ENCODE measurements at regions not wholly inside any gene's neighbourhood (a gene's known extent, or its start where the extent isn't known, plus 50 kb on each side); places are given as distances from the start of the nearest gene placed in this dataset.

GRCh38 chr13:91086936-91087716 is 260.4 kb upstream of the MIR17HG start:
- no peaks in the 10 kb centered on the region for H3K9me3 ChIP-seq (ENCODE audit: control insufficient read depth, low read length)
- 76 to 100% methylated on average over 1 to 2 of the region's 2 CpGs for WGBS, 2 experiments (ENCODE audit: insufficient coverage in 2 of 2)
- H3K4me1 ChIP-seq (ENCODE audit: control insufficient read depth, insufficient read depth, low read length, poor library complexity, severe bottlenecking): peaks cover 2% of the 10 kb centered on the region
- H3K36me3 ChIP-seq (ENCODE audit: control insufficient read depth, insufficient read depth, low read length): no peaks in the 10 kb centered on the region
- no peak overlapping the region for H3K4me3 ChIP-seq (ENCODE audit: extremely low read depth, insufficient read depth, low read length, poor library complexity, severe bottlenecking)
- peak overlapping the region; percentile 11 for H3K27ac ChIP-seq (ENCODE audit: low read depth, low read length, severe bottlenecking)

DNA sequence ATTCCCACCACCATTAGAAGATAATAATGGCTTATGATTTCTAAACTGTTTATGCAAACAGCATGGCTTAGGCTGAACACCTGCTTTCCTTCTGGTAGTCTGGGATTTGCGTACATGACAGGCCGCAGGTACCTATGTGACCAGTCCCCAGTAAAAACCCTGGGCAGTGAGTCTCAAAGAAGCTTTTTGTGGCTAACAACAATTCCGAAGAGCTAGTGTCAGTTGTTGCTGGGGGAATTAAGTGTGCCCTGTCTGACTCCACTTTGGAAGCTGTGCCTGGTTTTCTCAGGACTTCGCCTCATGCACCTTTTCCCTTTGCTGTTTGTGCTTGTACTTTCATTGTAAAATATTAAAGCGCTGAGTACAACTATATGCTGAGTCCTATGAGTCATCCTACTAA is 250.2 kb upstream of the MIR17HG start:
- no peak overlapping the region for H3K4me3 ChIP-seq (ENCODE audit: extremely low read depth, insufficient read depth, low read length, poor library complexity, severe bottlenecking)
- H3K27ac ChIP-seq (ENCODE audit: low read depth, low read length, severe bottlenecking): no peak overlapping the region
- H3K4me1 ChIP-seq (ENCODE audit: control insufficient read depth, insufficient read depth, low read length, poor library complexity, severe bottlenecking): no peaks in the 10 kb centered on the region
- H3K36me3 ChIP-seq (ENCODE audit: control insufficient read depth, insufficient read depth, low read length): no peaks in the 10 kb centered on the region
- H3K9me3 ChIP-seq (ENCODE audit: control insufficient read depth, low read length): no peaks in the 10 kb centered on the region
- 91 to 100% methylated on average over 3 to 4 of the region's 5 CpGs for WGBS, 2 experiments (ENCODE audit: insufficient coverage in 2 of 2)

DNA sequence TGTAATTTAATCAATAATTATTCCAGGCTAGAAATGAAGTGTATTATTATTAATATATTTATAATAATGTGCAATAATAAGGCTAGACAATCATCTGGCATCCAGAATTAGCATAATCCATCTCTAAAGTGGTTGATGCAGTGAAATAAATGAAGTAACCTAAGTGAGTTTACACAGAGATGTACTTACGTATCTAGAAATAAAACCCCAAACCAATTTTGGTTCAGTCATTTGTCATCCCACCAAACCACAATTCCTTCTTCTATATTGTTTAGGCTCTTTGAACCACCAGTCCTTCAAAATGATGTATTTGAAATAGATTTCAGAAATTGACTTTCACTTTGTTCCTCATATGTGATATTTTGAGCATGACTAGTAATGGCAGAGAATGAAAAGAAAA is 247.6 kb upstream of the MIR17HG start:
- H3K4me1 ChIP-seq (ENCODE audit: control insufficient read depth, insufficient read depth, low read length, poor library complexity, severe bottlenecking): no peaks in the 10 kb centered on the region
- H3K36me3 ChIP-seq (ENCODE audit: control insufficient read depth, insufficient read depth, low read length): no peaks in the 10 kb centered on the region
- no CpG with 5 or more reads among the region's 1 CpG for WGBS, 2 experiments (ENCODE audit: insufficient coverage in 2 of 2)
- no peaks in the 10 kb centered on the region for H3K9me3 ChIP-seq (ENCODE audit: control insufficient read depth, low read length)
- no peak overlapping the region for H3K4me3 ChIP-seq (ENCODE audit: extremely low read depth, insufficient read depth, low read length, poor library complexity, severe bottlenecking)
- H3K27ac ChIP-seq (ENCODE audit: low read depth, low read length, severe bottlenecking): no peak overlapping the region

GRCh38 chr13:91100944-91101343 is 246.5 kb upstream of the MIR17HG start:
- H3K4me1 ChIP-seq (ENCODE audit: control insufficient read depth, insufficient read depth, low read length, poor library complexity, severe bottlenecking): no peaks in the 10 kb centered on the region
- H3K36me3 ChIP-seq (ENCODE audit: control insufficient read depth, insufficient read depth, low read length): no peaks in the 10 kb centered on the region
- no peaks in the 10 kb centered on the region for H3K9me3 ChIP-seq (ENCODE audit: control insufficient read depth, low read length)
- H3K27ac ChIP-seq (ENCODE audit: low read depth, low read length, severe bottlenecking): no peak overlapping the region
- H3K4me3 ChIP-seq (ENCODE audit: extremely low read depth, insufficient read depth, low read length, poor library complexity, severe bottlenecking): no peak overlapping the region

DNA sequence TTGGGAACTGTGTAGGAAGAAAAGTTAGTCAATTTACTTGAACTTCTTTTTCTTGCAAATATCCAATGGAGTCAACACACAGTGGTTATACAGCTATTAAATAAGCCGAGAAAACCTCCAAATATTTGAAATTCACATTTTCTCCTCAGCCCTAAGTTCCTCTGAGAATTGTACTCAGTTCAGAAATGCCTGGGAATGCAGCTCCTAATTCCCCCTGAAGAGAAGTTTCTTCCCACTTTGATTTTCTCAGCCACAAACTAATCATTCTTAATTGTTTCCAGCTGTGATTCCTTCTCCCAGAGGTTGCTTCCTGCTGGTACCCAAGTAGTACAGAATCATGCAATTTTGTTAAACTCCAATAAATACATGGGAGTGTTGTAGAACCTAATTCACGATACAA is 246.1 kb upstream of the MIR17HG start:
- Histone ChIP-seq H3K9me3 (ENCODE audit: control insufficient read depth, low read length) (no peaks in the 10 kb centered on the region), H3K27ac (ENCODE audit: low read depth, low read length, severe bottlenecking) (no peak overlapping the region), H3K4me1 (ENCODE audit: control insufficient read depth, insufficient read depth, low read length, poor library complexity, severe bottlenecking) (no peaks in the 10 kb centered on the region), H3K36me3 (ENCODE audit: control insufficient read depth, insufficient read depth, low read length) (no peaks in the 10 kb centered on the region), H3K4me3 (ENCODE audit: extremely low read depth, insufficient read depth, low read length, poor library complexity, severe bottlenecking) (no peak overlapping the region)
- 50 to 56% methylated on average over 1 of the region's 2 CpGs for WGBS, 2 experiments (ENCODE audit: insufficient coverage in 2 of 2)

- WGBS, 2 experiments (ENCODE audit: insufficient coverage in 2 of 2): 84% methylated on average over 2 of the region's 3 CpGs; no CpG with 5 or more reads in 1 of the 2 experiments
- H3K9me3 ChIP-seq (ENCODE audit: control insufficient read depth, low read length): no peaks in the 10 kb centered on the region
- H3K4me1 ChIP-seq (ENCODE audit: control insufficient read depth, insufficient read depth, low read length, poor library complexity, severe bottlenecking): no peaks in the 10 kb centered on the region
- no peaks in the 10 kb centered on the region for H3K36me3 ChIP-seq (ENCODE audit: control insufficient read depth, insufficient read depth, low read length)
- no peak overlapping the region for H3K27ac ChIP-seq (ENCODE audit: low read depth, low read length, severe bottlenecking)
- H3K4me3 ChIP-seq (ENCODE audit: extremely low read depth, insufficient read depth, low read length, poor library complexity, severe bottlenecking): no peak overlapping the region
Measured at GRCh38 chr13:91105270-91105669, 242.2 kb upstream of the MIR17HG start.

- Histone ChIP-seq H3K27ac (ENCODE audit: low read depth, low read length, severe bottlenecking) (no peak overlapping the region), H3K36me3 (ENCODE audit: control insufficient read depth, insufficient read depth, low read length) (no peaks in the 10 kb centered on the region), H3K9me3 (ENCODE audit: control insufficient read depth, low read length) (no peaks in the 10 kb centered on the region), H3K4me3 (ENCODE audit: extremely low read depth, insufficient read depth, low read length, poor library complexity, severe bottlenecking) (no peak overlapping the region), H3K4me1 (ENCODE audit: control insufficient read depth, insufficient read depth, low read length, poor library complexity, severe bottlenecking) (no peaks in the 10 kb centered on the region)
- WGBS, 2 experiments (ENCODE audit: insufficient coverage in 2 of 2): no CpG with 5 or more reads among the region's 2 CpGs
Measured at GRCh38 chr13:91106565-91106964, 240.9 kb upstream of the MIR17HG start.

DNA sequence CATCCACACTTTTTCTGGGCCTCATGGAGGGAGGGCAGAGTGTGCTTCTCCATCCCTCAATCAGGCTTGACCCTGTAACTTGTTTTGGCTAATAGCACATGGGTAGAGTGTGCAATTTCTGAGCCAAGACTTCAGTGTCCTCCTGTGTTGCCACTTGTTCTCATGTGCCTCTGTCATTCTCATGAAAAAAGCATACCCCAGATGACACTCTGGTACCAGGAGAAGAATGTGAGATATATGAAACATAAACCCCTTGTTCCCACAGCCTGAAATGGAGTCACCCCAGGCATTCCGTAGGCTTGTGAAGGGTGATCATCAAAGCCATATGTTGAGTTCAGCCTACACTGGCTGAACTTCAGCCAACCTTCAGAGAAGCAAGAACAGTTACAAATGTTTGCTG is 239.2 kb upstream of the MIR17HG start:
- H3K36me3 ChIP-seq (ENCODE audit: control insufficient read depth, insufficient read depth, low read length): no peaks in the 10 kb centered on the region
- no peak overlapping the region for H3K4me3 ChIP-seq (ENCODE audit: extremely low read depth, insufficient read depth, low read length, poor library complexity, severe bottlenecking)
- no peaks in the 10 kb centered on the region for H3K4me1 ChIP-seq (ENCODE audit: control insufficient read depth, insufficient read depth, low read length, poor library complexity, severe bottlenecking)
- no peak overlapping the region for H3K27ac ChIP-seq (ENCODE audit: low read depth, low read length, severe bottlenecking)
- no peaks in the 10 kb centered on the region for H3K9me3 ChIP-seq (ENCODE audit: control insufficient read depth, low read length)
- 100% methylated on average over 1 of the region's 1 CpG for WGBS, 2 experiments (ENCODE audit: insufficient coverage in 2 of 2)

GRCh38 chr13:91111476-91112200 is 235.8 kb upstream of the MIR17HG start:
- no peaks in the 10 kb centered on the region for H3K36me3 ChIP-seq (ENCODE audit: control insufficient read depth, insufficient read depth, low read length)
- H3K4me1 ChIP-seq (ENCODE audit: control insufficient read depth, insufficient read depth, low read length, poor library complexity, severe bottlenecking): peaks cover 4% of the 10 kb centered on the region
- WGBS, 2 experiments (ENCODE audit: insufficient coverage in 2 of 2): 92 to 100% methylated on average over 2 to 6 of the region's 6 CpGs
- H3K9me3 ChIP-seq (ENCODE audit: control insufficient read depth, low read length): no peaks in the 10 kb centered on the region
- no peak overlapping the region for H3K4me3 ChIP-seq (ENCODE audit: extremely low read depth, insufficient read depth, low read length, poor library complexity, severe bottlenecking)
- no peak overlapping the region for H3K27ac ChIP-seq (ENCODE audit: low read depth, low read length, severe bottlenecking)

DNA sequence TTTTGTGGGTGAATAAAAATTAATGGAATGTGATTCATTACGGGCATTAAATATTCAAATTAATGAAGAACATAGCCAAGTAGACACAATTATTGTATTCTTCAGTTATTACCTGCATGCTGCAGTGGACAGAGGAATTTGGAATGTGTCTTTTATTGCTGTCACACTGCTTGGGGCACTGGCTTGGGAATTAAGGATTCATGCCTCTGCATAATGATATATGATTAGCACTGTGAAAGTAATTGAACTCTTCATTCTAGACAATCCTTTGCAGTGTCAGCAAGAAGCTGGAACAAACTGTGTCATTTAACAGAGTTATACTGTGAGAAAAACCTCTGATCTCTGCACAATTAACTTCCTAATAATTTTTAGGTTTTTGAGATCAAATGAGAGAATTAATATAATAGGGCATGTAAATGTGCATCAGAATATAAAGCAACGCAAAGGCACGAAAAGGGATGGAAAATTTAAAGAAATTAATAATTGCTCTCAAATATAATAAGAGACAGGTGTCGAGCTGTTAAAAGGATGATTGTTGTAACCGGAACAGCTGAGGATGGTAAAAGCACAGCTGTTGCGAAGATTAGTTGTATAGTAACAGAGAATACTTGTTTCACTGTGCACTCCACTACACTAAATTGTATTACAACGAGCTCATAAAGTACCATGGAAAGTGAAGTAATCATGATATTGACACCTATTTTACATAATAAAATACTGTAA is 235.1 kb upstream of the MIR17HG start:
- Histone ChIP-seq H3K36me3 (ENCODE audit: control insufficient read depth, insufficient read depth, low read length) (no peaks in the 10 kb centered on the region), H3K27ac (ENCODE audit: low read depth, low read length, severe bottlenecking) (no peak overlapping the region), H3K4me3 (ENCODE audit: extremely low read depth, insufficient read depth, low read length, poor library complexity, severe bottlenecking) (no peak overlapping the region), H3K4me1 (ENCODE audit: control insufficient read depth, insufficient read depth, low read length, poor library complexity, severe bottlenecking) (peaks cover 4% of the 10 kb centered on the region), H3K9me3 (ENCODE audit: control insufficient read depth, low read length) (no peaks in the 10 kb centered on the region)
- 94% methylated on average over 2 of the region's 7 CpGs; no CpG with 5 or more reads in 1 of the 2 experiments for WGBS, 2 experiments (ENCODE audit: insufficient coverage in 2 of 2)

Data from mesodermal cell (in vitro differentiated cells).